ENCODE measurements at regions not wholly inside any gene's neighbourhood (a gene's known extent, or its start where the extent isn't known, plus 50 kb on each side); places are given as distances from the start of the nearest gene placed in this dataset.

GRCh38 chr20:60331688-60332300 lies 373.6 kb downstream of the CDH26 start:
- Mint-ChIP-seq H3K36me3 (ENCODE audit: low read depth) (no peaks in the 10 kb centered on the region), H3K4me1 (no peaks in the 10 kb centered on the region), H3K27ac (no peak overlapping the region), H3K4me3 (no peak overlapping the region), H3K9me3 (peaks cover 21% of the 10 kb centered on the region), H3K27me3 (ENCODE audit: low read depth, poor library complexity) (peaks cover 5% of the 10 kb centered on the region)
- no peak for DNase-seq
- no peak for TF ChIP-seq CTCF (IDR thresholded peaks at IDR 0.05)

GRCh38 chr20:60332523-60332922 lies 374.3 kb downstream of the CDH26 start:
- Mint-ChIP-seq H3K36me3 (ENCODE audit: low read depth) (no peaks in the 10 kb centered on the region), H3K9me3 (peaks cover 22% of the 10 kb centered on the region), H3K4me3 (no peak overlapping the region), H3K27me3 (ENCODE audit: low read depth, poor library complexity) (peaks cover 11% of the 10 kb centered on the region), H3K4me1 (no peaks in the 10 kb centered on the region), H3K27ac (no peak overlapping the region)
- no peak for DNase-seq
- TF ChIP-seq CTCF (IDR thresholded peaks at IDR 0.05), result no peak

DNA sequence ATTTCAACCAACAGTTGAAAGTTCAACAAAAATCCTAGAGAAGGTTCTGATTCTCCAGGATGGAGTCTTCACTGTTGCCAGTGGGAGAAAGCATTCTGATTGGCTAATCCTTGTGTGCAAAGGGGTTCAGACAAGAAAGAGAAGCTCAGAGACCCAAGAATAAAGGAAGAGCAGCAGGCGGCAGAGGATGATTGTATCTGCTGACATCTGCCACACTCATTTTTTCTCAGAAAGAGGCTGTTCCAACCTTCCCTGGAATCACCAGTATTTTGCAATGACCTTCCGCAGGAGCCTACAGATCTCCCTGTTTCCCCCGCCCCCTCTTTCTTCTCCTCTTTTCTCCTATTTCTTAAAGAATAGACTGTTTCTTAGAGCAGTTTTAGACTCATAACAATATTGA lies 376.7 kb downstream of the CDH26 start:
- no peak for TF ChIP-seq CTCF (IDR thresholded peaks at IDR 0.05)
- Mint-ChIP-seq H3K4me1 (no peaks in the 10 kb centered on the region), H3K9me3 (peaks cover 42% of the 10 kb centered on the region), H3K4me3 (no peak overlapping the region), H3K27me3 (ENCODE audit: low read depth, poor library complexity) (peaks cover 14% of the 10 kb centered on the region), H3K27ac (no peak overlapping the region), H3K36me3 (ENCODE audit: low read depth) (no peaks in the 10 kb centered on the region)
- DNase-seq, result no peak

DNA sequence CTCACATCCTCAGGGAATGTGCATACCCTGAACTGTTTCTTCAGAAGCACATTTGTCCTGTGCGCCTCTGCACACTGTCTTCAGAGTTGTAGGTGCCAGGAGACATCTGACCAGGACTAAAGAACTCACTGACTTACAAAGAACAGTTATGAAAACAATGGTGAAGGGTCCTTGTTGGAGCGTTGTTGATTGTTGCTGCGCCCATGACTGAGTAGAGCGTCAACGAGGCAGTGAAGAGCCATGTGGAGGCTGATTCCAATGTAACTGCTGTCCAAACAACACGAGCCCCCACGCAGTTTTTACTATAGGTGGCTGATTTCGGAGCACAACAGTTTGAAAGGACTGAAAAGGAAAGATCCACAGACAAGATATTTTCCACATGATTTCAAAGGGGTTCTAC lies 380.3 kb downstream of the CDH26 start:
- H3K27ac Mint-ChIP-seq, result no peak overlapping the region
- no peak for TF ChIP-seq CTCF (IDR thresholded peaks at IDR 0.05)
- H3K36me3 Mint-ChIP-seq (ENCODE audit: low read depth), result no peaks in the 10 kb centered on the region
- H3K4me3 Mint-ChIP-seq, result no peak overlapping the region
- H3K4me1 Mint-ChIP-seq, result no peaks in the 10 kb centered on the region
- peaks cover 48% of the 10 kb centered on the region for H3K9me3 Mint-ChIP-seq
- H3K27me3 Mint-ChIP-seq (ENCODE audit: low read depth, poor library complexity), result peaks cover 16% of the 10 kb centered on the region
- DNase-seq, result no peak

GRCh38 chr20:60339738-60340137 lies 381.5 kb downstream of the CDH26 start:
- H3K27me3 Mint-ChIP-seq (ENCODE audit: low read depth, poor library complexity), result peaks cover 16% of the 10 kb centered on the region
- no peaks in the 10 kb centered on the region for H3K4me1 Mint-ChIP-seq
- H3K4me3 Mint-ChIP-seq, result no peak overlapping the region
- DNase-seq, result no peak
- H3K27ac Mint-ChIP-seq, result no peak overlapping the region
- H3K9me3 Mint-ChIP-seq, result peaks cover 47% of the 10 kb centered on the region
- no peak for TF ChIP-seq CTCF (IDR thresholded peaks at IDR 0.05)
- no peaks in the 10 kb centered on the region for H3K36me3 Mint-ChIP-seq (ENCODE audit: low read depth)

DNA sequence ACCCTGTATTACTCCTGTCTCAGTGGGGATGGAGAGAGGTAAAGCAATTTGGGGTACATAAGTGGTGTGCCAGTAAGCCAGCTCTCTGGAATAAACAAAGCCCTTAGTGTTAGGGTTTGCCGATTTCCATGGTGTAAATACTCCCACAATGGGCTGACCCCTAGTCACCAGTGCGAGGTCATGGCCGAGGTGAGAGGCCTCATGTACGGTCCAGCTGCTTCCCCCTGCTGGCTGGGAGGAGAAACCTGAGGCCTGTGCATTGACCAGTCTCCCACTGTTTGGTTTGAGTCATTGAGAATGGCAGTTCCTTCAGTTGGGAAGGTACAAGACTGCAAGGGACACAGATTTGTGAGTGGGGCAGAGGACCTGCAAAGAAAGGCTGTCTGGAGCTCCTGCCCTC lies 382.0 kb downstream of the CDH26 start:
- Mint-ChIP-seq H3K4me3 (no peak overlapping the region), H3K27ac (no peak overlapping the region), H3K9me3 (peaks cover 44% of the 10 kb centered on the region), H3K27me3 (ENCODE audit: low read depth, poor library complexity) (peaks cover 16% of the 10 kb centered on the region), H3K36me3 (ENCODE audit: low read depth) (no peaks in the 10 kb centered on the region), H3K4me1 (no peaks in the 10 kb centered on the region)
- TF ChIP-seq CTCF (IDR thresholded peaks at IDR 0.05), result no peak
- no peak for DNase-seq
